ENCODE measurements at regions not wholly inside any gene's neighbourhood (a gene's known extent, or its start where the extent isn't known, plus 50 kb on each side); places are given as distances from the start of the nearest gene placed in this dataset.

- DNase-seq (ENCODE audit: low read depth in 3 of 3) = no peak
Measured at GRCh38 chr2:13010283-13010682, 293.5 kb downstream of the TRIB2 start.

GRCh38 chr2:13014783-13015182, 298.0 kb downstream of the TRIB2 start:
- no peak for DNase-seq (ENCODE audit: low read depth in 3 of 3)

DNA sequence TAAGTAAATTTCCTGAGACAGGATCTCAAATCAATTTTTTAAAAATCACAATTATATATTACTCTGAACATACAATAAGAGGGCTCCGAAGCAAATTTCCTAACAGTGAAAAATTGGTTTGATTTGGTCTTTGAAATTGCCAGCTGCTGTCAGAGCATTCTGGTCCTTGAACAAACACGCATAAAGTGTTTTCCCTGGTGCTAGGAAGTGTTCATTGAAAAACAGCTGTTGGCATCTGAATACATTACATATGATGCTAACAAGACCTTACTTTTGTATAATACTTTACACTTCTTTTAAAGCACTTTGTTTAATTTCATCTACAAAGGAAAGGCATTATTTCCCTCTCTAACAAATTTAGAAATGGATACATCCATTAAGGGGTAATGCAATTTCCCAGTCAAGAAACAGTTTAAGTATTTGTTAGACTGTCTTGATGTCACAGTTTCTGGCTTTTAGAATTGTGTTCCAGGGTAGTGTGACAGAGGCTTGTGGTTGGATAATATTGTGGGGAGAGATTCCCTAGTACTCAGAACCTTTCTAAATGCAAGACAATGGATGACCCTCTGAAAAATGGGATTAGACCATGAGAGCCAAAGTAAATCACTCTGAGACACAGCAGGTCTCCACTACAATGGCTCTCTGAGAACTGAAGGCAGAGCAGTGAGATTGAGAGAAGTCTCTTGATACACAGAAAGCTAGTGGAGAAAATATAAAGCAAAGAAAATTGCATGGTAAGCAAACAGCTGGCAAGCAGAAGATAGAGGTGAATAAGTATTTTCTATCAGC, 299.0 kb downstream of the TRIB2 start:
- no peak for DNase-seq (ENCODE audit: low read depth in 3 of 3)

DNA sequence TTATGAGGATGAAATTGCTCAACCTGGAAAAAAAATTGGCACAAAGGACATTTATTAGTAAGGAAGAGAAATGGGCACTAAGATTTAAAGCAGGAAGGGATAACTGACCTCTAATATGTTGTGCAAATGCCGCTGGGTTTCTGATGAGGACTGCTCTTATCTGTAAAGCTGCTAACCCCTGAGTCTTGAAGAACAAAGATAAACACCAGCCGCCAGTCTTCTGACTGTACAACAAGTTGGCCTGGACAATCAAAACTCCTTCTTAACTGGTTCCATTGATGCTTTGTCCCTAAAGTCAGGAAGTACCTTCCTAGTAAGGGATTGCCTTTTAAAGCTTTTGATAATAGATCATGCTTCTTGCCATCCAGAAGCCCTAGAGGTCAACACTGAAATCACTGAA, 301.8 kb downstream of the TRIB2 start:
- DNase-seq (ENCODE audit: low read depth in 3 of 3) = no peak

DNA sequence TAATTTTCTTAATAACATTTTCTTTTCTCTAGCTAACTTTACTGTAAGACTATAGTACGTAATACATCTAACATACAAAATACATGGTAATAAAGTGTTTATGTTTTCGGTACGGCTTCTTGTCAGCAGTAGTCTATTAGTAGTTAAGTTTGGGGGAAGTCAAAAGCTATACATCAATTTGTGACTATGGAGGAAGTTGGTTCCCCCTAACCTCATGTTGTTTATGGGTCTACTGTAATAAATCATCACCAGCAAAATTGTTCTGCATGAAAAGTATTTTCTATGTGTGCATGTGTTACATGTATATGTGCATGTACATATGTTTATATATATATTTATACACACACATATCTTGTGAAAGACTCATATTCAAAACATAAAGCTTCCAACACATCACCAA, 303.0 kb downstream of the TRIB2 start:
- no peak for DNase-seq (ENCODE audit: low read depth in 3 of 3)

GRCh38 chr2:13020469-13020868, 303.7 kb downstream of the TRIB2 start:
- no peak for DNase-seq (ENCODE audit: low read depth in 3 of 3)

DNA sequence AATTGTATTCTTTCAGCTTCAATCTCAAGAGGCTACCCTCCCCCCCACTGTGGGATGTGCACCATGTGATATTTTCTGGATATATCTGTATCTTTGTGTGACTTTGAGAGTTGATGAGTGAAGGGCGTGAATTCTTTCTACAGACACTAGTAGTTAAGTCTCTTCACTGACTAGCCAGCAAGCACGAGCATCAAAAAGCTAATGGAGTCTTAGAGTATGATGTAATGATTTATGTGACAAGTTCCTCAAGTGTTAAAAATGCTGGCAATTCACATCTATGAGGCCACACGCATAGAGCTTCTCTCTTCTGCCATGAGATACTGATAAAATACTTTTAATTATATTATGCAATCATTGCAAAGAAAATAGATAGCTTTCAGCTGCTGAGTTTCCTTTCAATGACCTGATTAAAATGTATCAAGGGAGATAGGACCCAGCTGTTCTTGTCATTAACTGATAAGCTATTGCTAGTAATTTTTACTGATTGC, 304.8 kb downstream of the TRIB2 start:
- DNase-seq (ENCODE audit: low read depth in 3 of 3) = no peak

- no peak for DNase-seq (ENCODE audit: low read depth in 3 of 3)
Measured at GRCh38 chr2:13030606-13031005, 313.9 kb downstream of the TRIB2 start.

- DNase-seq (ENCODE audit: low read depth in 3 of 3) = no peak
Measured at GRCh38 chr2:13034861-13035260, 318.1 kb downstream of the TRIB2 start.

DNA sequence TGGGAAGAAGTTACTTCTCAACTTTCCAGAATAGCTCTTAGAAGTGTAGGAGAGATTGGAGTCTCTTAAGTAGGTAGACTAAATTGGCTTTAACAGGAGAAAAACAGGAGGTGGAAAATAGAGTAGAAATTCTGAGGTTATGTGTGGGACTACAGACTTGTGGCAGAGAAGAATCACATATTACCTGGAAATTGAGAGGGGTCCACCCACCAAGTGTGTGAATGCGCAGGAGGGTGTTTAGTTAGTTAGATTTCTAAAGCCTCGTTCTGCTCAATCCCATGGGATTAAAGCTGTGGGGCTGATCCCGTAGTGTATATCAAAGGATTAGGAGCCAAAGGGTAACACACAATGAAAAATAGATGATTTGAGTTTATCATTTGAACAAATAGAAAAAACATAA, 319.1 kb downstream of the TRIB2 start:
- no peak for DNase-seq (ENCODE audit: low read depth in 3 of 3)

DNA sequence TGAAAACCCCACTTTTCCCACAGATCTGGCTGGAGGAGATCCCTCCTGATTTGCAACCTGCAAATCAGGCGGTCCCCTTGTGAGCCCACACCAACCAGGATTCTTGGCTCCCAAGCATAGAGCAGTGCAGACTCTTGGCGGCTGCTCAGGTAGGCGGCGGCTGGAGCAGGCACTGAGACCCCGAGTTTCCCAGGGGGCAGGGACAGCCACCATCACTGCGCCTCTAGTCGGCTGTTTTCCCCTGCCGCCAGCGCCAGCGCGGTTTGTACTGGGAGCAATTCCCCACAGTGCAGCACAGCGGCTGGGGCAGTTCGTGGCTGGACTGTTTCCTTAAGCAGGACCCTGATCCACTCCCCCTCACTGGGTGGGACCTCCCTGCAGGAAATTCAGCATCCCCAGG, 323.3 kb downstream of the TRIB2 start:
- no peak for DNase-seq (ENCODE audit: low read depth in 3 of 3)

- no peak for DNase-seq (ENCODE audit: low read depth in 3 of 3)
Measured at GRCh38 chr2:13046557-13047165, 329.9 kb downstream of the TRIB2 start.

DNA sequence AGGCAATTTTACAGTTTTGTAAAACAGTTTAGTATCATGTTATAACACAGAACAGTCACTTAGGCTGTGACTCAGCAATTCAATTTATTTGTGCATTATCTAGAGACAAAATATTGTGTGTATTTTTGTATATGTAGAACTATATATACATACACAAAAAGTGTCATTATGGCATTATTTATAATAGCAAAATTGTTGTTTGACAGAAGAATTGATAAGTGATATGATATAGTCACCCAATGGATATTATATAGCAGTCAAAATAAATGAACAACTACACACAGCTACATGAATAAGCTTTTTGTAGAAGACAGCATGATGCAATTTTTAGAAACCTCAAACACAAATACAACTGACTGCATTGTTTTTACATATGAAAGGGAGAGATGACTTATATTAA, 334.0 kb downstream of the TRIB2 start:
- no peak for DNase-seq (ENCODE audit: low read depth in 3 of 3)

DNA sequence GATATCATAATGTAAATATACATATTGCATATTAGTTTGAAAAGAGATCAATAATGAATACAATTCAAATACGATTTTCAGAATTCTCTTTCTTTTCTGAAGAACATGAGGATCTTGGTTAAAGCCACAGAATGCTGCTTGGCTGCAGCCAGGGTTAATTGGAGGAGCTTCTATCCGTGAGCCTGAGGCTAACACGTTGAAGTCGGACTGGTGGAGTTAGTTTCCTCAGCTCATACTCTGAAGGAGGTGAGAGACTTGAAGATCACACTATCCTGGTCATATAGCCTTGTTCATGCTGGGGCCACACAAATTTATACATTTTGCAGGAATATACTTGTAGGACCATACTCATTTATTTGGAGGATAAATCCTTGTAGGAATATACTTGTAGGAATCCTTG, 335.8 kb downstream of the TRIB2 start:
- no peak for DNase-seq (ENCODE audit: low read depth in 3 of 3)

DNA sequence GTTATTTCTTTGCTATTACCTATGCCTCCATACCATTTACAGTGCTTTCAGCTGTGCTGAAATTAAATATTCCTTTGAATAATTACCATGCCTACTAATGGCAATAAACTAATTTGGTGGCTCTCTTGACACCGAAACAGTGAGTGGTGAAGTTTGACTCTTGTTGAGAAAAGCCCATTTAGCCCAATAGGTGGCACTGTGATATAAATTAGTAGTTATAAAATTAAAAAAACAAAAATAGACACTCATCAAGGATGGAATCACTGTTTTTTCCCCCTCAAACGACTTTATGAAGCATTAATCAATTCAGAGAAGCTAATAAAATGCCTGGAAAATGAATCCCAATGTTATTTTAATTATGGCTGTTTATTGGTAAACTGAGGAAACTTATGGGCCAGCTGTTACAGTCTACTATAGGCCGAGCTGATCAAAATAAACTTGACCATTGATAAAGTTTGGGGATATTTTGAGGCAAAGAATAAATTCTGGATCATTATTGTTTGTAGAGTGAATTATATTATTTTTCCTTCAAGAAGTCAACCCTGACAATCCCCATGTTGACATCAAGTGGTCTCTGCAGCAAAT, 339.6 kb downstream of the TRIB2 start:
- no peak for DNase-seq (ENCODE audit: low read depth in 3 of 3)

GRCh38 chr2:13057671-13058070, 340.9 kb downstream of the TRIB2 start:
- DNase-seq (ENCODE audit: low read depth in 3 of 3) = no peak

- no peak for DNase-seq (ENCODE audit: low read depth in 3 of 3)
Measured at GRCh38 chr2:13066676-13067075, 349.9 kb downstream of the TRIB2 start.

GRCh38 chr2:13067508-13067907, 350.8 kb downstream of the TRIB2 start:
- no peak for DNase-seq (ENCODE audit: low read depth in 3 of 3)

DNA sequence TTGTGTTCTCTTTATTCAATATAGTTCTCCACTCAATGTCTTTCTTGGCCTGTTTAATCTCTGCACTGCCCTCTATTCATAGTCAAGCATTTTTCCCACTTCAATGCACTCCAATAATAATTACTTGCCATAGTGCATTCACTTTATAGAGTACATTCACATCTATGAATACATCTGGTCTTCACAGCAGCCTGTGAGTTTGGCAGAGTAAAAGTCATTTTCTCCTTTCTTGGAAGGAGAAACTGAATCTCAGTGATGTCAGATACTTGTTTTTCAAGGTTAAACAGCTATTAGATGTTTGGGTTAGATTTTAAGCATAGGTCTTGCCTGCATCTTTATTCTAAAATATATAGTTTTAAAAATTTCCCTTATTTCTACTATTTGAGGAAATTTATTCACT, 373.2 kb downstream of the TRIB2 start:
- DNase-seq (ENCODE audit: low read depth in 3 of 3) = no peak

GRCh38 chr2:13091455-13091854, 374.7 kb downstream of the TRIB2 start:
- no peak for DNase-seq (ENCODE audit: low read depth in 3 of 3)

- DNase-seq (ENCODE audit: low read depth in 3 of 3) = no peak
Measured at GRCh38 chr2:13091861-13092378, 375.2 kb downstream of the TRIB2 start.

- no peak for DNase-seq (ENCODE audit: low read depth in 3 of 3)
Measured at GRCh38 chr2:13093416-13093991, 376.8 kb downstream of the TRIB2 start.
